Right lobe of liver (tissue), 6 donors: ENCODE measurements at regions not wholly inside any gene's neighbourhood (a gene's known extent, or its start where the extent isn't known, plus 50 kb on each side); places are given as distances from the start of the nearest gene placed in this dataset.

ENCODE experiments used
- ATAC-seq, 4 donors: fragments of 200-7000 bp; cut with Tn5 transposase; one replicate each; pipeline ENCODE4 v1.9.1; 2020; ENCODE audit warnings: mild to moderate bottlenecking in 4 of 4, moderate library complexity in 4 of 4
- DNase-seq, 3 donors: peaks; one replicate each; pipeline ENCODE4 v3.0.0-alpha.2; 2020
- H3K27ac ChIP-seq, 3 donors: fragments of 200-600 bp; one replicate each; pipeline ENCODE4 v1.8.0; 2022
- H3K27me3 ChIP-seq, 2 donors: fragments of 200-600 bp; one replicate each; pipeline ENCODE4 v1.8.0; 2022
- H3K36me3 ChIP-seq, 4 donors: fragments of 200-600 bp; sonication (generic) in 1 of 4; one replicate each; pipeline versions ENCODE4 v1.5.1 to v1.8.0; 2017 to 2022; ENCODE audit warnings: control low read depth in 1 of 4
- H3K4me1 ChIP-seq, 4 donors: fragments of 200-600 bp; sonication (generic) in 1 of 4; one replicate each; pipeline versions ENCODE4 v1.5.1 to v1.8.0; 2017 to 2022; ENCODE audit warnings: control low read depth in 1 of 4
- H3K4me3 ChIP-seq, 3 donors: fragments of 200-600 bp; one replicate each; pipeline ENCODE4 v1.8.0; 2022
- H3K9me3 ChIP-seq, 4 donors: fragments of 200-600 bp; sonication (generic) in 1 of 4; one replicate each; pipeline versions ENCODE4 v1.5.1 to v1.8.0; 2017 to 2022; ENCODE audit warnings: control low read depth in 1 of 4
- CTCF ChIP-seq, 4 donors: fragments of 200-600 bp in 3 of 4; fragments of 450-650 bp in 1 of 4; IDR thresholded peaks; one replicate each; pipeline versions ENCODE4 v1.5.1 to v1.8.0; 2016 to 2022; ENCODE audit warnings: antibody characterized with exemption in 4 of 4, mild to moderate bottlenecking in 2 of 4
- POLR2A ChIP-seq: fragments of 450-650 bp; IDR thresholded peaks from one replicate; pipeline ENCODE4 v1.6.1; 2017; ENCODE audit warnings: antibody characterized with exemption, mild to moderate bottlenecking
- WGBS: methylation state at CpG from one replicate; pipeline ENCODE4 v1.1.6; 2018; ENCODE audit warnings: low coverage, low lambda C conversion rate; ENCODE audit not compliant: insufficient coverage; ENCODE audit errors: missing lambda C conversion rate; 5-methylcytosine and 5-hydroxymethylcytosine counted together
- intact Hi-C, 2 donors: fragments of 100-400 bp; cut with DNase I; formaldehyde crosslinking; loops; one replicate each; pipeline versions ENCODE4 v1.11.2 to v1.14.1; 2022
- donor health status: DM: no; HTN: yes; CAD: no.
- donor health status: DM: no; HTN: no; CAD: no.
- donor health status: DM: no; HTN: no; CAD: no.
- donor health status: DM: no; HTN: yes; CAD: no.
- donor health status: DM: no; HTN: yes; CAD: no.

- WGBS, result 47% methylated on average over 1 of the region's 1 CpG
- Histone ChIP-seq H3K27ac (no peak overlapping the region), H3K4me1 (no peaks in the 10 kb centered on the region), H3K27me3 (no peaks in the 10 kb centered on the region), H3K36me3 (no peaks in the 10 kb centered on the region), H3K4me3 (no peak overlapping the region), H3K9me3 (no peaks in the 10 kb centered on the region)
- DNase-seq, result no peak
- no peak for ATAC-seq
- TF ChIP-seq POLR2A (no peak), CTCF (IDR thresholded peaks at IDR 0.05) (no peak)
- intact Hi-C loops, result no loop called here
These were observed 285.2 kb upstream of the KLF6 start for GRCh38 chr10:4070184-4070583.

GRCh38 chr10:4069491-4069890, 284.5 kb upstream of the KLF6 start:
- intact Hi-C loops, result no loop called here
- H3K27ac ChIP-seq, result no peak overlapping the region
- peak in 3 of 4 donors; percentile 9 to 33 (median 25) for ATAC-seq
- no peak overlapping the region for H3K4me3 ChIP-seq
- H3K9me3 ChIP-seq, result no peaks in the 10 kb centered on the region
- TF ChIP-seq POLR2A (no peak), CTCF (IDR thresholded peaks at IDR 0.05) (no peak)
- no peaks in the 10 kb centered on the region for H3K4me1 ChIP-seq
- no peaks in the 10 kb centered on the region for H3K36me3 ChIP-seq
- WGBS, result 54% methylated on average over 2 of the region's 3 CpGs
- DNase-seq, result no peak
- no peaks in the 10 kb centered on the region for H3K27me3 ChIP-seq

GRCh38 chr10:4068629-4069028, 283.6 kb upstream of the KLF6 start:
- Histone ChIP-seq H3K4me3 (no peak overlapping the region), H3K9me3 (no peaks in the 10 kb centered on the region), H3K27ac (no peak overlapping the region), H3K36me3 (no peaks in the 10 kb centered on the region), H3K27me3 (no peaks in the 10 kb centered on the region), H3K4me1 (no peaks in the 10 kb centered on the region)
- ATAC-seq (no peak), DNase-seq (no peak)
- intact Hi-C loops, result no loop called here
- no peak for TF ChIP-seq POLR2A
- no peak for TF ChIP-seq CTCF (IDR thresholded peaks at IDR 0.05)
- 85% methylated on average over 3 of the region's 3 CpGs for WGBS

- intact Hi-C loops, result no loop called here
- WGBS, result 30% methylated on average over 6 of the region's 6 CpGs
- Histone ChIP-seq H3K27ac (no peak overlapping the region), H3K4me3 (no peak overlapping the region), H3K4me1 (no peaks in the 10 kb centered on the region), H3K9me3 (no peaks in the 10 kb centered on the region), H3K36me3 (no peaks in the 10 kb centered on the region), H3K27me3 (no peaks in the 10 kb centered on the region)
- no peak for DNase-seq
- ATAC-seq, result peak in 3 of 4 donors; percentile 40 to 59 (median 52)
- TF ChIP-seq CTCF (IDR thresholded peaks at IDR 0.05) (no peak), POLR2A (no peak)
These were observed 283.0 kb upstream of the KLF6 start for GRCh38 chr10:4067931-4068561.

- H3K27me3 ChIP-seq, result no peaks in the 10 kb centered on the region
- intact Hi-C loops, result no loop called here
- no peak for DNase-seq
- peak in 3 of 4 donors; percentile 26 to 58 (median 34) for ATAC-seq
- no peaks in the 10 kb centered on the region for H3K4me1 ChIP-seq
- no peaks in the 10 kb centered on the region for H3K36me3 ChIP-seq
- TF ChIP-seq CTCF (IDR thresholded peaks at IDR 0.05) (no peak), POLR2A (no peak)
- H3K4me3 ChIP-seq, result no peak overlapping the region
- no peaks in the 10 kb centered on the region for H3K9me3 ChIP-seq
- 51% methylated on average over 5 of the region's 5 CpGs for WGBS
- no peak overlapping the region for H3K27ac ChIP-seq
These were observed 282.5 kb upstream of the KLF6 start for GRCh38 chr10:4067531-4067930.
